H1 (cell line): ENCODE measurements at regions not wholly inside any gene's neighbourhood (a gene's known extent, or its start where the extent isn't known, plus 50 kb on each side); places are given as distances from the start of the nearest gene placed in this dataset.

ENCODE experiments used
- CBX8 ChIP-seq: fragments of 300-800, 300-1000 bp; sonication (generic); IDR thresholded peaks from 2 replicates; pipeline ENCODE4 v1.7.1; 2016; ENCODE audit warnings: low read depth, low read length, borderline replicate concordance
- CHD1 ChIP-seq: IDR thresholded peaks from 2 replicates; pipeline ENCODE4 v1.6.1; 2012; ENCODE audit warnings: low read depth, low read length, improper control_type of control experiment
- CHD2 ChIP-seq: IDR thresholded peaks from 2 replicates; pipeline ENCODE4 v1.6.1; 2012; ENCODE audit warnings: low read length, improper control_type of control experiment
- EP300 ChIP-seq, 2 experiments: IDR thresholded peaks; 1 replicate in 1 of 2; 2 replicates in 1 of 2; pipeline ENCODE4 v1.6.1; 2011 to 2012; ENCODE audit warnings: low read depth in 2 of 2, low read length in 2 of 2, mild to moderate bottlenecking in 2 of 2, borderline replicate concordance in 1 of 2, inconsistent platforms in 1 of 2, moderate library complexity in 1 of 2
- EZH2 ChIP-seq: fragments of 200-600 bp; sonication (generic); IDR thresholded peaks from 2 replicates; pipeline ENCODE4 v1.7.1; 2012; ENCODE audit warnings: low read depth, mild to moderate bottlenecking, moderate library complexity, low read length, inconsistent platforms; ENCODE audit not compliant: severe bottlenecking
- JUND ChIP-seq: IDR thresholded peaks from 2 replicates; pipeline ENCODE4 v1.6.1; 2011; ENCODE audit warnings: mild to moderate bottlenecking, improper control_type of control experiment, low read length
- MAFK ChIP-seq: IDR thresholded peaks from 2 replicates; pipeline ENCODE4 v1.6.1; 2012; ENCODE audit warnings: low read depth, mild to moderate bottlenecking, improper control_type of control experiment, low read length
- POLR2A ChIP-seq, 2 experiments: IDR thresholded peaks; 1 replicate in 1 of 2; 2 replicates in 1 of 2; pipeline ENCODE4 v1.6.1; 2011; ENCODE audit warnings: low read depth in 2 of 2, low read length in 2 of 2, mild to moderate bottlenecking in 2 of 2; ENCODE audit errors: control extremely low read depth in 1 of 2
- POLR2AphosphoS5 ChIP-seq: IDR thresholded peaks from 2 replicates; pipeline ENCODE4 v1.6.1; 2011; ENCODE audit warnings: low read depth, low read length
- RAD21 ChIP-seq, 2 experiments: IDR thresholded peaks in 1 of 2; conservative IDR thresholded peaks in 1 of 2; 2 replicates each; pipeline ENCODE4 v1.6.1; 2011; ENCODE audit warnings: low read depth in 2 of 2, low read length in 2 of 2, improper control_type of control experiment in 1 of 2, inconsistent platforms in 1 of 2, mild to moderate bottlenecking in 1 of 2, moderate library complexity in 1 of 2
- SP1 ChIP-seq: IDR thresholded peaks from 2 replicates; pipeline ENCODE4 v1.6.1; 2011; ENCODE audit warnings: low read depth, low read length
- SUZ12 ChIP-seq: fragments of 200-600 bp; sonication (generic); IDR thresholded peaks from 2 replicates; pipeline ENCODE4 v1.6.1; 2012; ENCODE audit warnings: mild to moderate bottlenecking, inconsistent platforms, low read length, moderate library complexity, mixed read lengths
- TF ChIP-seq, protein P1 (sequence below), 3 experiments: IDR thresholded peaks; 1 replicate in 2 of 3; 2 replicates in 1 of 3; pipeline versions ENCODE4 v1.5.1 to v1.6.1; 2011; ENCODE audit warnings: low read length in 3 of 3, mild to moderate bottlenecking in 3 of 3, inconsistent platforms in 2 of 3, low read depth in 1 of 3, moderate library complexity in 1 of 3; ENCODE audit not compliant: insufficient read depth in 1 of 3; ENCODE audit errors: control extremely low read depth in 1 of 3
- TF ChIP-seq, protein P2 (sequence below): IDR thresholded peaks from 2 replicates; pipeline ENCODE4 v1.6.1; 2012; ENCODE audit warnings: inconsistent platforms

DNA sequence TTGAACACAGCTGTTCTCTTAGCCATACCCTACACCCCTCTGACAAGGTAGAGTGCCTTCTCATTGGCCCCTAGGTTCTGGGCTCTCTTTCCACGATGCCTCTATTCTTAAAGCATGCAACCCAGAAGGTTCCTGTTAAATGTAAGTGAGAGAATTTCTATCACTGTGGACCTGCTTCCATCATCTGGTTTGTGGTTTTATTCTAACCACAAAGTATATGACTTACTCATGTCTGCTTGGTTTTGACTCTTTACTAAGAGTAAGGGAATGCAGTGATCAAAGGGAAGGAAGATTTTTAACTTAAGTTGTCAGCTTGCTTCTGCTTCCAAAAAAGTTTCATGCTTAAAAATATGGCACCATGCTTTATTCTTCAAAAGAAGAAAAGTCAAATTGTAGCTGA lies 80.2 kb downstream of the ANKEF1 start:
- TF ChIP-seq POLR2AphosphoS5 = no peak
- TF ChIP-seq SUZ12 = no peak
- TF ChIP-seq EZH2 = no peak
- TF ChIP-seq EP300 (IDR thresholded peaks at IDR 0.05; ENCODE audit: borderline replicate concordance in 1 of 2, low read depth in 2 of 2, low read length in 2 of 2) = no peak
- TF ChIP-seq, protein P1, sequence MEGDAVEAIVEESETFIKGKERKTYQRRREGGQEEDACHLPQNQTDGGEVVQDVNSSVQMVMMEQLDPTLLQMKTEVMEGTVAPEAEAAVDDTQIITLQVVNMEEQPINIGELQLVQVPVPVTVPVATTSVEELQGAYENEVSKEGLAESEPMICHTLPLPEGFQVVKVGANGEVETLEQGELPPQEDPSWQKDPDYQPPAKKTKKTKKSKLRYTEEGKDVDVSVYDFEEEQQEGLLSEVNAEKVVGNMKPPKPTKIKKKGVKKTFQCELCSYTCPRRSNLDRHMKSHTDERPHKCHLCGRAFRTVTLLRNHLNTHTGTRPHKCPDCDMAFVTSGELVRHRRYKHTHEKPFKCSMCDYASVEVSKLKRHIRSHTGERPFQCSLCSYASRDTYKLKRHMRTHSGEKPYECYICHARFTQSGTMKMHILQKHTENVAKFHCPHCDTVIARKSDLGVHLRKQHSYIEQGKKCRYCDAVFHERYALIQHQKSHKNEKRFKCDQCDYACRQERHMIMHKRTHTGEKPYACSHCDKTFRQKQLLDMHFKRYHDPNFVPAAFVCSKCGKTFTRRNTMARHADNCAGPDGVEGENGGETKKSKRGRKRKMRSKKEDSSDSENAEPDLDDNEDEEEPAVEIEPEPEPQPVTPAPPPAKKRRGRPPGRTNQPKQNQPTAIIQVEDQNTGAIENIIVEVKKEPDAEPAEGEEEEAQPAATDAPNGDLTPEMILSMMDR (IDR thresholded peaks at IDR 0.05; ENCODE audit: control extremely low read depth in 1 of 3, insufficient read depth in 1 of 3, low read depth in 1 of 3, low read length in 3 of 3) = no peak
- no peak for TF ChIP-seq CBX8
- no peak for TF ChIP-seq JUND
- TF ChIP-seq MAFK = no peak
- TF ChIP-seq, protein P2, sequence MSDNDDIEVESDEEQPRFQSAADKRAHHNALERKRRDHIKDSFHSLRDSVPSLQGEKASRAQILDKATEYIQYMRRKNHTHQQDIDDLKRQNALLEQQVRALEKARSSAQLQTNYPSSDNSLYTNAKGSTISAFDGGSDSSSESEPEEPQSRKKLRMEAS = no peak
- no peak for TF ChIP-seq SP1
- TF ChIP-seq RAD21 (IDR thresholded peaks at IDR 0.05 in 1 of 2, conservative IDR thresholded peaks at IDR 0.05 in 1 of 2; ENCODE audit: low read depth in 2 of 2, low read length in 2 of 2) = no peak
- no peak for TF ChIP-seq CHD1
- TF ChIP-seq POLR2A (IDR thresholded peaks at IDR 0.05; ENCODE audit: control extremely low read depth in 1 of 2, low read depth in 2 of 2, low read length in 2 of 2) = no peak
- TF ChIP-seq CHD2 = no peak
